AG04450 (cell line): ENCODE measurements at regions not wholly inside any gene's neighbourhood (a gene's known extent, or its start where the extent isn't known, plus 50 kb on each side); places are given as distances from the start of the nearest gene placed in this dataset.

ENCODE experiments used
- CTCF ChIA-PET: fragments of 300-600, 350-600 bp; formaldehyde crosslinking; extraction: SDS; loops from one replicate; lab custom pipeline; 2022; ENCODE audit warnings: antibody characterized with exemption, inconsistent platforms; lab: Charles Lee
- POLR2A ChIA-PET: fragments of 350-600 bp; formaldehyde crosslinking; extraction: SDS; loops from one replicate; lab custom pipeline; 2021; ENCODE audit warnings: antibody characterized with exemption, inconsistent platforms; lab: Yijun Ruan, JAX
- DNase-seq: peaks from one replicate; pipeline ENCODE4 v3.0.0-alpha.2; 2011; ENCODE audit warnings: low read depth, low spot score
- H3K27ac ChIP-seq: one replicate; pipeline ENCODE4 v1.5.1; 2012; ENCODE audit warnings: low read depth, low read length, control low read depth
- H3K27me3 ChIP-seq: one replicate; pipeline ENCODE4 v1.6.0; 2012; ENCODE audit warnings: low read length; ENCODE audit not compliant: control insufficient read depth, insufficient read depth
- H3K4me3 ChIP-seq: 2 replicates; pipeline ENCODE4 v1.5.1; 2011; ENCODE audit warnings: mild to moderate bottlenecking, low read depth, low read length, control low read depth
- H3K9me3 ChIP-seq: 2 replicates; pipeline ENCODE4 v1.5.1; 2012; ENCODE audit warnings: low read length; ENCODE audit not compliant: control insufficient read depth, insufficient read depth
- TF ChIP-seq, protein P1 (sequence below): IDR thresholded peaks from 2 replicates; pipeline ENCODE4 v1.5.1; 2011; ENCODE audit warnings: low read depth, low read length, control low read depth, inconsistent platforms

- DNase-seq, result no peak
- TF ChIP-seq, protein P1, sequence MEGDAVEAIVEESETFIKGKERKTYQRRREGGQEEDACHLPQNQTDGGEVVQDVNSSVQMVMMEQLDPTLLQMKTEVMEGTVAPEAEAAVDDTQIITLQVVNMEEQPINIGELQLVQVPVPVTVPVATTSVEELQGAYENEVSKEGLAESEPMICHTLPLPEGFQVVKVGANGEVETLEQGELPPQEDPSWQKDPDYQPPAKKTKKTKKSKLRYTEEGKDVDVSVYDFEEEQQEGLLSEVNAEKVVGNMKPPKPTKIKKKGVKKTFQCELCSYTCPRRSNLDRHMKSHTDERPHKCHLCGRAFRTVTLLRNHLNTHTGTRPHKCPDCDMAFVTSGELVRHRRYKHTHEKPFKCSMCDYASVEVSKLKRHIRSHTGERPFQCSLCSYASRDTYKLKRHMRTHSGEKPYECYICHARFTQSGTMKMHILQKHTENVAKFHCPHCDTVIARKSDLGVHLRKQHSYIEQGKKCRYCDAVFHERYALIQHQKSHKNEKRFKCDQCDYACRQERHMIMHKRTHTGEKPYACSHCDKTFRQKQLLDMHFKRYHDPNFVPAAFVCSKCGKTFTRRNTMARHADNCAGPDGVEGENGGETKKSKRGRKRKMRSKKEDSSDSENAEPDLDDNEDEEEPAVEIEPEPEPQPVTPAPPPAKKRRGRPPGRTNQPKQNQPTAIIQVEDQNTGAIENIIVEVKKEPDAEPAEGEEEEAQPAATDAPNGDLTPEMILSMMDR, result no peak
- Histone ChIP-seq H3K4me3 (no peak overlapping the region), H3K27me3 (peaks cover 5% of the 10 kb centered on the region), H3K27ac (no peak overlapping the region), H3K9me3 (no peaks in the 10 kb centered on the region)
- ChIA-PET CTCF (interaction anchor here (3.7 kb wide), 1 partner anchor 95 kb away, joined by 24 read pairs; no protein-coding TSS in a partner anchor), POLR2A (no interaction called here)
Measured at GRCh38 chr5:32494827-32495226, 50.3 kb upstream of the ZFR start.
